GM12891 (cell line): ENCODE measurements at regions not wholly inside any gene's neighbourhood (a gene's known extent, or its start where the extent isn't known, plus 50 kb on each side); places are given as distances from the start of the nearest gene placed in this dataset.

Experiments used
- POLR2A ChIP-seq: IDR thresholded peaks from 2 replicates; pipeline ENCODE4 v1.6.1; 2011; ENCODE audit warnings: low read depth, low read length, control low read depth
- POLR2AphosphoS5 ChIP-seq: IDR thresholded peaks from 2 replicates; pipeline ENCODE4 v1.6.1; 2011; ENCODE audit warnings: low read depth, low read length, control low read depth
- TAF1 ChIP-seq: IDR thresholded peaks from 2 replicates; pipeline ENCODE4 v1.6.1; 2011; ENCODE audit warnings: low read depth, low read length, control low read depth

DNA sequence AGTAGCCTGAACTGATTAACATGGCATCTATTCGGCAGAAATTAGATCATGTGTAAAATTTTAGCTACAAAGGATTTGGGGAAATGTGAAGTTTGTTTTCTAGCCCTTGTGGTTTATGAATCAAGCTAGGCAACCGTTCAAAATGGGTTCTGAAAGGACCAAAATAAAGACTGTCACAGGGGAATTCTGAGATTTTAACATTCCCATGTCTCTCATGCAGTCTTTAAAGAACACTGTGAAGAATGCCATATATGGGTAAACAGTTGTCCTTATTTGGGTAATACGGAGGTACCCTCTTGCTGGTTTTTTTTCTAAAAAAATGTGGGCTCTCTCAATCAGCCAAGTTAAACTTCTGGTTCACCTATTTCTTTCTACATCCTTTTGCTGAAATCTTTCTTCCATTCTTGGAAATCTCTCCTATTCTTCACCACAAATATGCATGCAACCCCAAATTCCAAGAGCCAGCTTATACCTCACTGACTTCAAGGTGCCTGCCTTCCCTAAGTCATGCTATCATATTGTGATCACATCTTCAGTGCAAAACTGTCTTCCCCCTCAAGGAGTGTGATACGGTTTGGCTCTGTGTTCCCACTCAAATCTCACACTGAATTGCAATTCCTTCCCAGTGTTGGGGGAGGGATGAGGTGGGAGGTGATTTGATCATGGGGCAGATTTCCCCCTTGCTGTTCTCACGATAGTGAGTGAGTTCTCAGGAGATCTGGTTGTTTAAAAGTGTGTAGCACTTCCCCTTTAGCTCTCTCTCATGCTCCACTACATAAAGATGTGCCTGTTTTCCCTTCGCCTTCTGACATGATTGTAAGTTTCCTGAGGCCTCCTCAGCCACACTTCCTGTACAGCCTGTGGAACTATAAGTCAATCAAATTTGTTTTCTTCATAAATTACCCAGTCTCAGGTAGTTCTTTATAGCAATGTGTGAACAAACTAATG, 308.7 kb downstream of the TTLL7 start:
- TF ChIP-seq POLR2A = no peak
- no peak for TF ChIP-seq POLR2AphosphoS5
- no peak for TF ChIP-seq TAF1
